Neural progenitor cell (in vitro differentiated cells): ENCODE measurements at regions not wholly inside any gene's neighbourhood (a gene's known extent, or its start where the extent isn't known, plus 50 kb on each side); places are given as distances from the start of the nearest gene placed in this dataset.

Experiments
- DNase-seq: peaks from one replicate; pipeline ENCODE4 v3.0.0-alpha.2; 2016; ENCODE audit warnings: low spot score
- H2AFZ ChIP-seq: fragments of 200-600 bp; sonication (generic); replicated peaks from 2 replicates; pipeline ENCODE4 v1.6.1; 2016; ENCODE audit warnings: antibody characterized with exemption
- H3F3A ChIP-seq: fragments of 200-600 bp; sonication (generic); 2 replicates; pipeline ENCODE4 v1.6.1; 2016; ENCODE audit warnings: antibody characterized with exemption, low read depth
- H3K27ac ChIP-seq: fragments of 200-600 bp; sonication (generic); 2 replicates; pipeline ENCODE4 v1.5.1; 2016; ENCODE audit warnings: mild to moderate bottlenecking
- H3K27me3 ChIP-seq: fragments of 200-600 bp; sonication (generic); 2 replicates; pipeline ENCODE4 v1.6.1; 2016; ENCODE audit warnings: mild to moderate bottlenecking, moderate library complexity
- H3K36me3 ChIP-seq: fragments of 200-600 bp; sonication (generic); 2 replicates; pipeline ENCODE4 v1.5.1; 2016
- H3K4me1 ChIP-seq: fragments of 200-600 bp; sonication (generic); 2 replicates; pipeline ENCODE4 v1.6.1; 2016; ENCODE audit warnings: mixed run types
- H3K4me2 ChIP-seq: fragments of 200-600 bp; sonication (generic); 2 replicates; pipeline ENCODE4 v1.6.1; 2016
- H3K4me3 ChIP-seq: fragments of 200-600 bp; sonication (generic); 2 replicates; pipeline ENCODE4 v1.5.1; 2016
- H3K79me2 ChIP-seq: fragments of 200-600 bp; sonication (generic); 2 replicates; pipeline ENCODE4 v1.6.1; 2016; ENCODE audit warnings: low read depth
- H3K9ac ChIP-seq: fragments of 200-600 bp; sonication (generic); 2 replicates; pipeline ENCODE4 v1.6.1; 2016
- H3K9me3 ChIP-seq: fragments of 200-600 bp; sonication (generic); 2 replicates; pipeline ENCODE4 v1.5.1; 2016; ENCODE audit warnings: low read depth
- H4K20me1 ChIP-seq: fragments of 200-600 bp; sonication (generic); 2 replicates; pipeline ENCODE4 v1.6.1; 2016; ENCODE audit warnings: low read depth
- H3K27ac Mint-ChIP-seq: 3 replicates; pipeline ENCODE4 v1.8.0; 2021; ENCODE audit warnings: mixed read lengths
- H3K27me3 Mint-ChIP-seq: 2 replicates; pipeline ENCODE4 v1.8.0; 2022; ENCODE audit warnings: low read depth, mild to moderate bottlenecking, inconsistent platforms, moderate library complexity, mixed read lengths; ENCODE audit not compliant: insufficient read depth
- H3K36me3 Mint-ChIP-seq: 3 replicates; pipeline ENCODE4 v1.8.0; 2021; ENCODE audit warnings: mixed read lengths
- H3K4me1 Mint-ChIP-seq: 3 replicates; pipeline ENCODE4 v1.8.0; 2021; ENCODE audit warnings: mixed read lengths
- H3K4me3 Mint-ChIP-seq: 3 replicates; pipeline ENCODE4 v1.8.0; 2021; ENCODE audit warnings: mild to moderate bottlenecking, moderate library complexity, mixed read lengths
- H3K9me3 Mint-ChIP-seq: 3 replicates; pipeline ENCODE4 v1.8.0; 2020; ENCODE audit warnings: mixed read lengths
- CTCF ChIP-seq: fragments of 200-600 bp; sonication (generic); IDR thresholded peaks from 2 replicates; pipeline ENCODE4 v1.5.1; 2017; ENCODE audit warnings: antibody characterized with exemption, mild to moderate bottlenecking
- EZH2 ChIP-seq: fragments of 200-600 bp; sonication (generic); IDR thresholded peaks from 2 replicates; pipeline ENCODE4 v1.6.1; 2017; ENCODE audit warnings: antibody characterized with exemption, mild to moderate bottlenecking, moderate library complexity
- EZH2phosphoT487 ChIP-seq: fragments of 200-600 bp; sonication (generic); IDR thresholded peaks from 2 replicates; pipeline ENCODE4 v1.6.1; 2017; ENCODE audit warnings: antibody characterized with exemption

DNA sequence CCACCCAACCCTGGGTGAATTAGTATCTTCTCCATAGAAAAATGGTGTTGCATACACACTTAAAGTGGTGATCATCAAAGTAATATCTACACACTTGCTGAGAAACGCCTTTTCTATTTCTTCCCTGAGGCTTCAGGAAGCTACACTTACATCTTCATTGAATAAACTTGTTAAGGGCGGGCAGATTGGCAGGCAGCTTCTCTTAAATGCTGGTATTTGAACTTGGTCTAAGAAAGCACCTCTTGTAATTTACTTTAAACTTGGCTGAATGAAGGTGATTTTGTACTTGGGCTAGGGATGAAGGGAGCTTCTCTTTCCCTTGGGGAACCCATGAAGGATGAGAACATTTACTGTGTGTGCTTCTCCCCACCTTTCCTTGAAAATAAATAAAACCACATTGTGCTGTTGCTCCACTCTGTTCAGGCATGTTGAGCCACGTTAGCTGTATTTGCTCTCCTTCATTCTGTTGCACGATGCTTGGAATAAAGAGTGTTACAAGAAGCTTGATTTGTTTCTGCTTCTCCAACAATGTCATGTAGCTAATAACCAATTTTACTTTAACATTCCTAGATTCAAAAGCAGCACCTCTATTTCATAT, 430.1 kb downstream of the ANKRD50 start:
- Histone ChIP-seq H3K4me3 (no peak overlapping the region), H2AFZ (no peak overlapping the region), H3K27ac (no peak overlapping the region), H3K9ac (no peak overlapping the region), H4K20me1 (no peaks in the 10 kb centered on the region), H3K4me1 (peaks cover 7% of the 10 kb centered on the region), H3K4me2 (no peak overlapping the region), H3K9me3 (no peaks in the 10 kb centered on the region), H3F3A (no peaks in the 10 kb centered on the region), H3K36me3 (no peaks in the 10 kb centered on the region), H3K79me2 (no peaks in the 10 kb centered on the region), H3K27me3 (no peaks in the 10 kb centered on the region)
- Mint-ChIP-seq H3K4me1 (no peaks in the 10 kb centered on the region), H3K36me3 (no peaks in the 10 kb centered on the region), H3K4me3 (no peak overlapping the region), H3K27ac (no peak overlapping the region), H3K27me3 (no peaks in the 10 kb centered on the region), H3K9me3 (peaks cover 4% of the 10 kb centered on the region)
- no peak for DNase-seq
- TF ChIP-seq CTCF = no peak
- no peak for TF ChIP-seq EZH2phosphoT487
- no peak for TF ChIP-seq EZH2

DNA sequence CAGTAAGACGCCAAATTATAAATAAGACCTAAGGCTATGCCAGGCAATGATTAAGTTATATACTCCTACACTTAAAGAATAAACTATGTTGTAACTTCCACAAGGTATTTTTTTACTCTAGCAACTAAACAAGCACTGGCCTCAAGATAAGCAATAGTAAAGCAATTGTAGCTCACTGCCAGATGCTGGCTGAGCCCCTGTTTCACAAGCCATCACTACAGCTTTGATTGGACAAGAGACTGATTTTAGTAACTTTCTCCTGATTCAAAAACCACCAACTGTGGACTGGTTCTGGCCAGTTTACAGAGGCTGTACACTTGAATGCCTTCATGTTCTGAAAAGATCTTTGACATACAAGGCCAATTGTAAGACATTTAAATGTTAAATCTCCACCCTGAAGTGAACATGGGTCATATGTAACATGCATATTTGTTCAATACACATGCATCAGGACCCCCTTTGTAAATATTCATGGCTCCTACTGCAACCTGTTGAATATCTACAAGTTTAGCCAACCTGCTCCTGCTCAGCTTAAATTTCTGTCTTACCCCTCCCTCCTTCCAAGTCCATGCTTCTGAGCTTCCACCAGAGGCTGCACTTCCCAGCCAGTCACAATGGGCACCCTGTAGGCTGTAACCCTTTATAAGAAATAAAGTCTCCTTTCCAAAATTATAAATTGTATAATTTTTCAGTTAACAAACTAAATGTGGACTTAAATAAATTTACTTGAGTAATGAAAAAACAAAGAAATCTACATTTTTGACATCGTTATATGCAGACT, 423.6 kb downstream of the ANKRD50 start:
- Histone ChIP-seq H2AFZ (peak overlapping the region; percentile 61), H4K20me1 (no peaks in the 10 kb centered on the region), H3K9me3 (no peaks in the 10 kb centered on the region), H3K36me3 (no peaks in the 10 kb centered on the region), H3K4me2 (no peak overlapping the region), H3K4me1 (no peaks in the 10 kb centered on the region), H3K4me3 (no peak overlapping the region), H3K27ac (no peak overlapping the region), H3K9ac (no peak overlapping the region), H3K27me3 (no peaks in the 10 kb centered on the region), H3F3A (no peaks in the 10 kb centered on the region), H3K79me2 (no peaks in the 10 kb centered on the region)
- no peak for DNase-seq
- no peak for TF ChIP-seq EZH2phosphoT487
- no peak for TF ChIP-seq CTCF
- no peak for TF ChIP-seq EZH2
- Mint-ChIP-seq H3K4me3 (no peak overlapping the region), H3K36me3 (no peaks in the 10 kb centered on the region), H3K27me3 (peaks cover 2% of the 10 kb centered on the region), H3K27ac (no peak overlapping the region), H3K9me3 (peaks cover 5% of the 10 kb centered on the region), H3K4me1 (peaks cover 5% of the 10 kb centered on the region)

- no peaks in the 10 kb centered on the region for H4K20me1 ChIP-seq
- Mint-ChIP-seq H3K9me3 (peaks cover 3% of the 10 kb centered on the region), H3K4me1 (peaks cover 5% of the 10 kb centered on the region), H3K27ac (no peak overlapping the region), H3K27me3 (peaks cover 2% of the 10 kb centered on the region), H3K36me3 (no peaks in the 10 kb centered on the region), H3K4me3 (no peak overlapping the region)
- no peak overlapping the region for H2AFZ ChIP-seq
- H3K4me3 ChIP-seq = no peak overlapping the region
- H3K9me3 ChIP-seq = no peaks in the 10 kb centered on the region
- no peaks in the 10 kb centered on the region for H3K36me3 ChIP-seq
- no peaks in the 10 kb centered on the region for H3K27me3 ChIP-seq
- H3K4me1 ChIP-seq = no peaks in the 10 kb centered on the region
- TF ChIP-seq EZH2phosphoT487 = no peak
- H3K9ac ChIP-seq = no peak overlapping the region
- no peaks in the 10 kb centered on the region for H3K79me2 ChIP-seq
- H3K27ac ChIP-seq = no peak overlapping the region
- no peaks in the 10 kb centered on the region for H3F3A ChIP-seq
- DNase-seq = no peak
- no peak overlapping the region for H3K4me2 ChIP-seq
Measured at GRCh38 chr4:124290678-124291077, 421.9 kb downstream of the ANKRD50 start.

GRCh38 chr4:124295413-124295812, 417.1 kb downstream of the ANKRD50 start:
- Mint-ChIP-seq H3K9me3 (no peaks in the 10 kb centered on the region), H3K4me3 (no peak overlapping the region), H3K36me3 (no peaks in the 10 kb centered on the region), H3K27ac (no peak overlapping the region), H3K4me1 (peaks cover 5% of the 10 kb centered on the region), H3K27me3 (peaks cover 2% of the 10 kb centered on the region)
- H3K27ac ChIP-seq = no peak overlapping the region
- peak; percentile 6 for DNase-seq
- H3K36me3 ChIP-seq = no peaks in the 10 kb centered on the region
- no peaks in the 10 kb centered on the region for H3K4me1 ChIP-seq
- TF ChIP-seq CTCF (no peak), EZH2phosphoT487 (no peak), EZH2 (no peak)
- no peak overlapping the region for H3K4me2 ChIP-seq
- H4K20me1 ChIP-seq = no peaks in the 10 kb centered on the region
- H3K9ac ChIP-seq = no peak overlapping the region
- no peak overlapping the region for H2AFZ ChIP-seq
- no peaks in the 10 kb centered on the region for H3K9me3 ChIP-seq
- no peaks in the 10 kb centered on the region for H3K27me3 ChIP-seq
- no peak overlapping the region for H3K4me3 ChIP-seq
- no peaks in the 10 kb centered on the region for H3F3A ChIP-seq
- no peaks in the 10 kb centered on the region for H3K79me2 ChIP-seq
